GM23338 (cell line): ENCODE measurements at regions not wholly inside any gene's neighbourhood (a gene's known extent, or its start where the extent isn't known, plus 50 kb on each side); places are given as distances from the start of the nearest gene placed in this dataset.

Experiments used
- ATAC-seq: fragments of 200-7000 bp; cut with Tn5 transposase; 3 replicates; pipeline ENCODE4 v1.9.1; 2020
- DNase-seq: peaks from one replicate; pipeline ENCODE4 v3.0.0-alpha.2; 2015; ENCODE audit warnings: low spot score
- H2AFZ ChIP-seq: fragments of 200-600 bp; sonication (generic); 2 replicates; pipeline ENCODE4 v1.8.0; 2016; ENCODE audit warnings: antibody characterized with exemption, mild to moderate bottlenecking, moderate library complexity
- H3F3A ChIP-seq: fragments of 200-600 bp; sonication (generic); replicated peaks from 2 replicates; pipeline ENCODE4 v1.8.0; 2017; ENCODE audit warnings: antibody characterized with exemption, mixed run types, low read depth
- H3K27ac ChIP-seq: fragments of 200-600 bp; sonication (generic); 2 replicates; pipeline ENCODE4 v1.6.1; 2016; ENCODE audit warnings: low read depth
- H3K27me3 ChIP-seq: fragments of 200-600 bp; sonication (generic); 2 replicates; pipeline ENCODE4 v1.8.0; 2016; ENCODE audit warnings: mild to moderate bottlenecking, mixed run types, moderate library complexity; ENCODE audit not compliant: insufficient read depth
- H3K36me3 ChIP-seq: fragments of 200-600 bp; sonication (generic); 2 replicates; pipeline ENCODE4 v1.8.0; 2016; ENCODE audit warnings: mild to moderate bottlenecking; ENCODE audit not compliant: insufficient read depth
- H3K4me1 ChIP-seq: fragments of 200-600 bp; sonication (generic); 2 replicates; pipeline ENCODE4 v1.8.0; 2016; ENCODE audit warnings: mild to moderate bottlenecking, moderate library complexity; ENCODE audit not compliant: insufficient read depth
- H3K4me2 ChIP-seq: fragments of 200-600 bp; sonication (generic); 2 replicates; pipeline ENCODE4 v1.7.1; 2017; ENCODE audit warnings: mixed run types
- H3K4me3 ChIP-seq: fragments of 200-600 bp; sonication (generic); 2 replicates; pipeline ENCODE4 v1.6.1; 2016; ENCODE audit warnings: mixed run types
- H3K79me2 ChIP-seq: fragments of 200-600 bp; sonication (generic); replicated peaks from 2 replicates; pipeline ENCODE4 v1.8.0; 2017; ENCODE audit warnings: mild to moderate bottlenecking; ENCODE audit not compliant: insufficient read depth
- H3K9me2 ChIP-seq: fragments of 200-600 bp; sonication (generic); 2 replicates; pipeline ENCODE4 v1.8.0; 2017; ENCODE audit not compliant: insufficient read depth
- H4K20me1 ChIP-seq: fragments of 200-600 bp; sonication (generic); replicated peaks from 2 replicates; pipeline ENCODE4 v1.8.0; 2017; ENCODE audit warnings: mild to moderate bottlenecking; ENCODE audit not compliant: insufficient read depth
- H3K27ac Mint-ChIP-seq: 2 replicates; pipeline ENCODE4 v1.8.0; 2020; ENCODE audit warnings: inconsistent platforms, mild to moderate bottlenecking, moderate library complexity, mixed read lengths
- H3K27me3 Mint-ChIP-seq: 3 replicates; pipeline ENCODE4 v1.8.0; 2022; ENCODE audit warnings: low read depth, mild to moderate bottlenecking, moderate library complexity, mixed read lengths, inconsistent platforms; ENCODE audit not compliant: insufficient read depth, poor library complexity
- H3K36me3 Mint-ChIP-seq: 3 replicates; pipeline ENCODE4 v1.8.0; 2021; ENCODE audit warnings: low read depth, mild to moderate bottlenecking, inconsistent platforms, moderate library complexity, mixed read lengths
- H3K4me1 Mint-ChIP-seq: 3 replicates; pipeline ENCODE4 v1.8.0; 2020; ENCODE audit warnings: mild to moderate bottlenecking, inconsistent platforms, mixed read lengths
- H3K4me3 Mint-ChIP-seq: 3 replicates; pipeline ENCODE4 v1.8.0; 2021; ENCODE audit warnings: moderate library complexity, mild to moderate bottlenecking, inconsistent platforms, mixed read lengths
- H3K9me3 Mint-ChIP-seq: 3 replicates; pipeline ENCODE4 v1.8.0; 2020; ENCODE audit warnings: moderate library complexity, mild to moderate bottlenecking, inconsistent platforms, mixed read lengths
- EZH2 ChIP-seq: fragments of 200-600 bp; sonication (generic); IDR thresholded peaks from one replicate; pipeline ENCODE4 v1.8.0; 2017; ENCODE audit warnings: antibody characterized with exemption, mild to moderate bottlenecking, low read depth; ENCODE audit not compliant: unreplicated experiment
- JUNB ChIP-seq: IDR thresholded peaks from one replicate; pipeline ENCODE4 v1.6.1; 2016; ENCODE audit warnings: antibody characterized with exemption; ENCODE audit not compliant: unreplicated experiment
- NANOG ChIP-seq: IDR thresholded peaks from 2 replicates; pipeline ENCODE4 v1.6.1; 2016; ENCODE audit warnings: antibody characterized with exemption, borderline replicate concordance
- ZNF462 ChIP-seq: fragments of 250-450 bp; sonication (Bioruptor Pico); IDR thresholded peaks from 2 replicates; pipeline ENCODE4 v1.5.0; 2020; ENCODE audit warnings: mild to moderate bottlenecking, moderate library complexity
- TF ChIP-seq, protein P1 (sequence below): IDR thresholded peaks from one replicate; pipeline ENCODE4 v1.6.1; 2018; ENCODE audit warnings: antibody characterized with exemption; ENCODE audit not compliant: unreplicated experiment

DNA sequence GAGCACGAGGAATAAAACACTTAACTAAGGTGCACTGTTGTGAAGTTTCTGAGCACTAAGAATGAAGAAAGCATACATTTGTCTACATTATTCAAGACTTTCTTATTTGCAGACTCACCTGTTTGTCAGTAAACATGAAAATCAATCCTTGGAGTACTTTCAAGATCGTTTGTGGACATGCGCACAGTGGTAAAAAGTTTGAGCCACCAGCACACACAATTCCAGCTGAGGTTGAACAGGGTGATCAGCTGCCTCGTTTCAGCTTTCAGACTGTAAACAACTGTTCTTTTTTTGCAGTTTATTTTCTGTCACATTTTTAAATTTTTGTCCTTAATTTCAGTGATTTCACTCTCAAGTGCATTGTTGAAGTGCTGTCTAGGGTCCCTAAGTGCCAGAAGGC lies 143.8 kb upstream of the VCX2 start (continued):
- TF ChIP-seq, protein P1, sequence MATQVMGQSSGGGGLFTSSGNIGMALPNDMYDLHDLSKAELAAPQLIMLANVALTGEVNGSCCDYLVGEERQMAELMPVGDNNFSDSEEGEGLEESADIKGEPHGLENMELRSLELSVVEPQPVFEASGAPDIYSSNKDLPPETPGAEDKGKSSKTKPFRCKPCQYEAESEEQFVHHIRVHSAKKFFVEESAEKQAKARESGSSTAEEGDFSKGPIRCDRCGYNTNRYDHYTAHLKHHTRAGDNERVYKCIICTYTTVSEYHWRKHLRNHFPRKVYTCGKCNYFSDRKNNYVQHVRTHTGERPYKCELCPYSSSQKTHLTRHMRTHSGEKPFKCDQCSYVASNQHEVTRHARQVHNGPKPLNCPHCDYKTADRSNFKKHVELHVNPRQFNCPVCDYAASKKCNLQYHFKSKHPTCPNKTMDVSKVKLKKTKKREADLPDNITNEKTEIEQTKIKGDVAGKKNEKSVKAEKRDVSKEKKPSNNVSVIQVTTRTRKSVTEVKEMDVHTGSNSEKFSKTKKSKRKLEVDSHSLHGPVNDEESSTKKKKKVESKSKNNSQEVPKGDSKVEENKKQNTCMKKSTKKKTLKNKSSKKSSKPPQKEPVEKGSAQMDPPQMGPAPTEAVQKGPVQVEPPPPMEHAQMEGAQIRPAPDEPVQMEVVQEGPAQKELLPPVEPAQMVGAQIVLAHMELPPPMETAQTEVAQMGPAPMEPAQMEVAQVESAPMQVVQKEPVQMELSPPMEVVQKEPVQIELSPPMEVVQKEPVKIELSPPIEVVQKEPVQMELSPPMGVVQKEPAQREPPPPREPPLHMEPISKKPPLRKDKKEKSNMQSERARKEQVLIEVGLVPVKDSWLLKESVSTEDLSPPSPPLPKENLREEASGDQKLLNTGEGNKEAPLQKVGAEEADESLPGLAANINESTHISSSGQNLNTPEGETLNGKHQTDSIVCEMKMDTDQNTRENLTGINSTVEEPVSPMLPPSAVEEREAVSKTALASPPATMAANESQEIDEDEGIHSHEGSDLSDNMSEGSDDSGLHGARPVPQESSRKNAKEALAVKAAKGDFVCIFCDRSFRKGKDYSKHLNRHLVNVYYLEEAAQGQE: no peak
- TF ChIP-seq NANOG: no peak

GRCh38 chrX:8319359-8319758 lies 145.3 kb upstream of the VCX3B start:
- Histone ChIP-seq H3K9me2 (no peaks in the 10 kb centered on the region), H3K27ac (no peak overlapping the region), H3K4me3 (peak overlapping the region; percentile 25; the same call in 1 of the 2 replicates), H4K20me1 (no peaks in the 10 kb centered on the region), H3K36me3 (no peaks in the 10 kb centered on the region), H3K27me3 (no peaks in the 10 kb centered on the region), H2AFZ (no peak overlapping the region), H3K4me1 (peaks cover 33% of the 10 kb centered on the region), H3F3A (no peaks in the 10 kb centered on the region), H3K4me2 (peak overlapping the region; percentile 69), H3K79me2 (no peaks in the 10 kb centered on the region)
- H3K4me1 Mint-ChIP-seq: peaks cover 21% of the 10 kb centered on the region
- no peak for TF ChIP-seq JUNB
- no peak for TF ChIP-seq EZH2
- 0 out of 2 replicates have a peak, but pooled peaks have one; percentile 17 for TF ChIP-seq ZNF462 (CRISPR knock-in tag)
- H3K4me3 Mint-ChIP-seq: peak overlapping the region; percentile 44; the same call in 1 of the 3 replicates
- peaks cover 4% of the 10 kb centered on the region; the same call in 1 of the 3 replicates for H3K36me3 Mint-ChIP-seq
- H3K27me3 Mint-ChIP-seq: no peaks in the 10 kb centered on the region
- peaks cover 4% of the 10 kb centered on the region; the same call in 2 of the 3 replicates for H3K9me3 Mint-ChIP-seq
- peak; percentile 23 for DNase-seq
- H3K27ac Mint-ChIP-seq: no peak overlapping the region
- peak; percentile 86 for ATAC-seq
